Natural killer cell (primary cell): ENCODE measurements at regions not wholly inside any gene's neighbourhood (a gene's known extent, or its start where the extent isn't known, plus 50 kb on each side); places are given as distances from the start of the nearest gene placed in this dataset.

ENCODE experiments used
- ATAC-seq, 3 donors: fragments of 150-1000 bp in 2 of 3; fragments of 200-7000 bp in 1 of 3; cut with Tn5 transposase; 1 replicate in 1 of 3; 2 replicates in 2 of 3; pipeline ENCODE4 v1.10.0; 2021; ENCODE audit warnings: mild to moderate bottlenecking in 2 of 3, moderate library complexity in 2 of 3
- DNase-seq, 2 donors: peaks; one replicate each; pipeline versions ENCODE4 v3.0.0 to v3.0.0-alpha.2; 2013 to 2021; ENCODE audit warnings: mixed read lengths in 1 of 2
- H3K27ac ChIP-seq: one replicate; pipeline ENCODE4 v1.5.1; 2013; ENCODE audit warnings: mild to moderate bottlenecking, low read length
- H3K27me3 ChIP-seq: one replicate; pipeline ENCODE4 v1.6.1; 2013; ENCODE audit warnings: low read length; ENCODE audit not compliant: control insufficient read depth, insufficient read depth
- H3K36me3 ChIP-seq: one replicate; pipeline ENCODE4 v1.6.1; 2013; ENCODE audit warnings: low read length; ENCODE audit not compliant: control insufficient read depth, insufficient read depth
- H3K4me1 ChIP-seq: one replicate; pipeline ENCODE4 v1.6.1; 2013; ENCODE audit warnings: low read length; ENCODE audit not compliant: control insufficient read depth, insufficient read depth
- H3K4me3 ChIP-seq: one replicate; pipeline ENCODE4 v1.5.1; 2013; ENCODE audit warnings: low read length
- H3K9me3 ChIP-seq: one replicate; pipeline ENCODE4 v1.6.1; 2013; ENCODE audit warnings: low read length; ENCODE audit not compliant: control insufficient read depth, insufficient read depth
- H3K27ac Mint-ChIP-seq, 2 donors: one replicate each; pipeline ENCODE4 v1.8.0; 2022; ENCODE audit warnings: mild to moderate bottlenecking in 2 of 2, mixed read lengths in 2 of 2, moderate library complexity in 1 of 2
- H3K27me3 Mint-ChIP-seq, 2 donors: one replicate each; pipeline ENCODE4 v1.8.0; 2022; ENCODE audit warnings: low read depth in 2 of 2, mixed read lengths in 2 of 2
- H3K36me3 Mint-ChIP-seq: one replicate; pipeline ENCODE4 v1.8.0; 2022; ENCODE audit warnings: mixed read lengths
- H3K4me1 Mint-ChIP-seq, 2 donors: one replicate each; pipeline ENCODE4 v1.8.0; 2022; ENCODE audit warnings: mixed read lengths in 2 of 2
- H3K4me3 Mint-ChIP-seq: one replicate; pipeline ENCODE4 v1.8.0; 2022; ENCODE audit warnings: mild to moderate bottlenecking, moderate library complexity, mixed read lengths
- H3K9me3 Mint-ChIP-seq, 2 donors: one replicate each; pipeline ENCODE4 v1.8.0; 2022; ENCODE audit warnings: mixed read lengths in 2 of 2
- WGBS: methylation state at CpG from one replicate; pipeline ENCODE4 v1.1.7; 2013; ENCODE audit warnings: missing lambda C conversion rate; ENCODE audit not compliant: insufficient coverage; 5-methylcytosine and 5-hydroxymethylcytosine counted together
- intact Hi-C: fragments of 100-400 bp; cut with micrococcal nuclease; formaldehyde crosslinking; loops from one replicate; pipeline ENCODE4 v1.14.2; 2022
- TF ChIP-seq, protein P1 (sequence below): fragments of 200-600 bp; IDR thresholded peaks from one replicate; pipeline ENCODE4 v1.8.0; 2022; ENCODE audit warnings: antibody characterized with exemption

DNA sequence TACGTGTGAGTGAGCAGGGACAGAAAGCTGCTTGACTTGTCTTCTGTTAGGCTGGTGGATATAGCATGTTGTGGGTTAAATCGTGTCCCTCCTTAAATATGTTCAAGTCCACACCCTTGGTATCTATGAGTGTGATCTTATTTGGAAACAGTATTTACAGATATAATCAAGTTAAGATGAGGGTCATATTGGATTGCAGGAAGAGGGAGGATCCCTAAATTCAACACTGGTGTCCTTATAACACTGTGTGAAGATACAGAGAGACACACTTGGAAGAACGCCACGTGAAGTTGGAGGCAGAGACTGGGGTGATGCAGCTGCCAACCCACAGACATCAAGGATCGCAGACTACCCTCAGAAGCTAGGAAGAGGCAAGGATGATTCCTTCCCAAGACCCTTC is 275.2 kb upstream of the SSTR1 start:
- Histone ChIP-seq H3K27ac (no peak overlapping the region), H3K4me3 (no peak overlapping the region), H3K4me1 (no peaks in the 10 kb centered on the region), H3K27me3 (no peaks in the 10 kb centered on the region), H3K36me3 (no peaks in the 10 kb centered on the region), H3K9me3 (no peaks in the 10 kb centered on the region)
- H3K27me3 Mint-ChIP-seq, result peaks cover 14 to 23% of the 10 kb centered on the region in 2 donors
- intact Hi-C loops, result no loop called here
- 90% methylated on average over 4 of the region's 5 CpGs for WGBS
- no peak overlapping the region for H3K27ac Mint-ChIP-seq
- no peak for ATAC-seq
- TF ChIP-seq, protein P1, sequence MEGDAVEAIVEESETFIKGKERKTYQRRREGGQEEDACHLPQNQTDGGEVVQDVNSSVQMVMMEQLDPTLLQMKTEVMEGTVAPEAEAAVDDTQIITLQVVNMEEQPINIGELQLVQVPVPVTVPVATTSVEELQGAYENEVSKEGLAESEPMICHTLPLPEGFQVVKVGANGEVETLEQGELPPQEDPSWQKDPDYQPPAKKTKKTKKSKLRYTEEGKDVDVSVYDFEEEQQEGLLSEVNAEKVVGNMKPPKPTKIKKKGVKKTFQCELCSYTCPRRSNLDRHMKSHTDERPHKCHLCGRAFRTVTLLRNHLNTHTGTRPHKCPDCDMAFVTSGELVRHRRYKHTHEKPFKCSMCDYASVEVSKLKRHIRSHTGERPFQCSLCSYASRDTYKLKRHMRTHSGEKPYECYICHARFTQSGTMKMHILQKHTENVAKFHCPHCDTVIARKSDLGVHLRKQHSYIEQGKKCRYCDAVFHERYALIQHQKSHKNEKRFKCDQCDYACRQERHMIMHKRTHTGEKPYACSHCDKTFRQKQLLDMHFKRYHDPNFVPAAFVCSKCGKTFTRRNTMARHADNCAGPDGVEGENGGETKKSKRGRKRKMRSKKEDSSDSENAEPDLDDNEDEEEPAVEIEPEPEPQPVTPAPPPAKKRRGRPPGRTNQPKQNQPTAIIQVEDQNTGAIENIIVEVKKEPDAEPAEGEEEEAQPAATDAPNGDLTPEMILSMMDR, result no peak
- DNase-seq, result no peak
- H3K4me1 Mint-ChIP-seq, result no peaks in the 10 kb centered on the region
- H3K36me3 Mint-ChIP-seq, result no peaks in the 10 kb centered on the region
- no peak overlapping the region for H3K4me3 Mint-ChIP-seq
- H3K9me3 Mint-ChIP-seq, result peaks cover 0 to 2% of the 10 kb centered on the region in 2 donors

DNA sequence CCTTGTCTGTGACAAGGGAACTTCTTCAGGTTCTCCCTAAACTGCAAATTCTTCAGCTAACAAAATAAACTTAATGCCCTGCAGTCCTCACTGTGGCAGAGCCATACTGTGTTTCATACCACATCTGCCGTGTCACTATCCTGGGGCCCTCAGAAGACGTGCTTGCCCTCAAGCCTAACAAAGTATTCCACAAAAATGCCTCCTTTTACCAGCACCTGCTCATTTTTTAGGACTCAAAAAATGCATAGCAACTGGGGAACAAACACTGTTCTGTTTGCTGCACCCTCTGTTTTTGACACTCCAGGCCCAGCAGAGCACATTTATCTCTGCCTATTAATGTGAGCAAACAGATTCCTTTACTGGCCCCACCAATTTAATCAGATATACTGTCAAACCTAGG is 270.7 kb upstream of the SSTR1 start:
- no peaks in the 10 kb centered on the region for H3K9me3 ChIP-seq
- H3K9me3 Mint-ChIP-seq, result peaks cover 0 to 2% of the 10 kb centered on the region in 2 donors
- intact Hi-C loops, result no loop called here
- no peaks in the 10 kb centered on the region for H3K36me3 ChIP-seq
- H3K4me1 Mint-ChIP-seq, result no peaks in the 10 kb centered on the region
- DNase-seq (no peak), ATAC-seq (no peak)
- TF ChIP-seq, protein P1, result no peak
- peaks cover 7 to 13% of the 10 kb centered on the region in 2 donors for H3K27me3 Mint-ChIP-seq
- no peak overlapping the region for H3K4me3 Mint-ChIP-seq
- H3K27ac ChIP-seq, result no peak overlapping the region
- no peaks in the 10 kb centered on the region for H3K4me1 ChIP-seq
- no peaks in the 10 kb centered on the region for H3K36me3 Mint-ChIP-seq
- no peak overlapping the region for H3K4me3 ChIP-seq
- 79% methylated on average over 2 of the region's 2 CpGs for WGBS
- no peak overlapping the region for H3K27ac Mint-ChIP-seq
- no peaks in the 10 kb centered on the region for H3K27me3 ChIP-seq

DNA sequence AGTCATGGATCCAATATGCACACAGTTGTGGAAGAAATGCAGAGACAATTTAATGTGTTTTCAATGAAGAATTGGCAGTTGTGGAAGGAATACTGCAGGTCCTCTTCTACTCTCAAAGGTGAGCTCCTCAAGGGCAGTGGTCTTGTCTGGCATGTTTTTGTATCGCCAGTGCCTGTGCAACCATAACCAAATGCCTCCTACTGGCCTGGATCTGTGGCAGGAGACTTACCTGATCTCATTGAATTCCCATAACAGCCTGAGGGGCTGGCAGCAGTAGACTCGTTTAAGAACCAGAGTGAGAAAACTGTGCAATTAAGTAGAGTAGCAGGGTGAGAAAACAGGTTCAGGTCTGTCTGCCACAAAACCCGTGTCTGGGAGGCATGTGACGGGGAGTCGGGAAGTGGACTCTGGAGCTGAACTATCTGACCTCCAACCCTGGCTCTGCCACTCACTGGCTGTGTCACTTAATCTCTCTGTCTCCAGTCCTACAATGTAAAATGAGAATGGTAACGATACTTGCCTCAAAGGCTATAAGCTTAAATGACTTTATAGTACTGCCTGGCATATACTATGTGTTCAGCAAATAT is 268.2 kb upstream of the SSTR1 start:
- H3K4me1 ChIP-seq, result no peaks in the 10 kb centered on the region
- ATAC-seq (no peak), DNase-seq (no peak)
- H3K4me1 Mint-ChIP-seq, result no peaks in the 10 kb centered on the region
- H3K27me3 Mint-ChIP-seq, result peaks cover 7 to 13% of the 10 kb centered on the region in 2 donors
- H3K9me3 ChIP-seq, result no peaks in the 10 kb centered on the region
- no peaks in the 10 kb centered on the region for H3K36me3 Mint-ChIP-seq
- WGBS, result 82% methylated on average over 5 of the region's 6 CpGs
- no peak overlapping the region for H3K4me3 ChIP-seq
- no peak overlapping the region for H3K4me3 Mint-ChIP-seq
- no peak overlapping the region for H3K27ac Mint-ChIP-seq
- peaks cover 0 to 2% of the 10 kb centered on the region in 2 donors for H3K9me3 Mint-ChIP-seq
- no peaks in the 10 kb centered on the region for H3K27me3 ChIP-seq
- H3K36me3 ChIP-seq, result no peaks in the 10 kb centered on the region
- TF ChIP-seq, protein P1, result no peak
- intact Hi-C loops, result no loop called here
- H3K27ac ChIP-seq, result no peak overlapping the region

DNA sequence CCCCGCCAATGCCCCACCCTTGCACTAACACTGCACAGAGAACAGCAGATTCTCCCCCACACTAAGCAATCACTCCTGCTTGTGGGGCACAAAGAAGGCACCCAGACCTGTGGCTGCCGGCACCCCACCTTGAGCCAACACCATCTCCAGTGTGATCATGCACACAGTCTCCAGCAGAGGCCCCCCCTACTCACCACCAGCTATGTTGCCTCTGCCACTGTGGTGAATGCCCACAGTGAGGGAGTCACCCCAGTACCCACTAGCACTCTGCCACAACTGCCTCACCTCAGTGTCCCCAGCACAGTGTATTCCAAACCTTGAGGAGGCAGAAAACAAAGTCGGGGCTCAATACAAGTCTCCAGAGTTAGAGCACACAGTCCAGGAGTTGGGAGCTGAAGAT is 261.7 kb upstream of the SSTR1 start:
- DNase-seq (no peak), ATAC-seq (no peak)
- Histone ChIP-seq H3K27me3 (no peaks in the 10 kb centered on the region), H3K36me3 (no peaks in the 10 kb centered on the region), H3K4me1 (no peaks in the 10 kb centered on the region), H3K27ac (no peak overlapping the region), H3K4me3 (no peak overlapping the region), H3K9me3 (peaks cover 3% of the 10 kb centered on the region)
- Mint-ChIP-seq H3K4me3 (no peak overlapping the region), H3K27me3 (no peaks in the 10 kb centered on the region), H3K9me3 (peaks cover 8 to 14% of the 10 kb centered on the region in 2 donors), H3K27ac (no peak overlapping the region), H3K36me3 (peaks cover 23% of the 10 kb centered on the region), H3K4me1 (no peaks in the 10 kb centered on the region)
- whole genome bisulfite sequencing, result 60% methylated on average over 3 of the region's 3 CpGs
- TF ChIP-seq, protein P1, result no peak
- intact Hi-C loops, result no loop called here
